BJ (cell line): ENCODE measurements at regions not wholly inside any gene's neighbourhood (a gene's known extent, or its start where the extent isn't known, plus 50 kb on each side); places are given as distances from the start of the nearest gene placed in this dataset.

Source experiments
- CTCF ChIA-PET: fragments of 350-600 bp; formaldehyde crosslinking; extraction: SDS; loops from one replicate; lab custom pipeline; 2021; ENCODE audit warnings: antibody characterized with exemption, inconsistent platforms; lab: Yijun Ruan, JAX
- POLR2A ChIA-PET: fragments of 300-600 bp; sonication (Branson Sonifier 250); formaldehyde crosslinking; extraction: SDS; loops from one replicate; lab custom pipeline; 2021; ENCODE audit warnings: antibody characterized with exemption; lab: Charles Lee
- DNase-seq: peaks from one replicate; pipeline ENCODE4 v3.0.0-alpha.2; 2011; ENCODE audit warnings: low read depth
- H3K27me3 ChIP-seq: 2 replicates; pipeline ENCODE4 v1.6.0; 2011; ENCODE audit warnings: low read length; ENCODE audit not compliant: control insufficient read depth, insufficient read depth
- H3K36me3 ChIP-seq: 2 replicates; pipeline ENCODE4 v1.5.1; 2011; ENCODE audit warnings: low read length; ENCODE audit not compliant: control insufficient read depth, insufficient read depth
- H3K4me3 ChIP-seq: 2 replicates; pipeline ENCODE4 v1.5.1; 2011; ENCODE audit warnings: low read depth, mild to moderate bottlenecking, control low read depth, low read length
- CTCF ChIP-seq: IDR thresholded peaks from 2 replicates; pipeline ENCODE4 v1.5.1; 2011; ENCODE audit warnings: low read depth, mild to moderate bottlenecking, control low read depth, inconsistent platforms, low read length, moderate library complexity; ENCODE audit not compliant: insufficient read depth

GRCh38 chr7:84455788-84456187, 261.2 kb upstream of the SEMA3A start:
- DNase-seq: no peak
- Histone ChIP-seq H3K27me3 (no peaks in the 10 kb centered on the region), H3K36me3 (no peaks in the 10 kb centered on the region), H3K4me3 (no peak overlapping the region)
- POLR2A ChIA-PET: no interaction called here
- no peak for TF ChIP-seq CTCF
- CTCF ChIA-PET: no interaction called here

- CTCF ChIA-PET: interaction anchor here (0.8 to 1.0 kb wide), 2 partner anchors 469 to 518 kb away, joined by 3 read pairs; no protein-coding TSS in a partner anchor
- DNase-seq: no peak
Measured at GRCh38 chr7:84454174-84454959, 259.8 kb upstream of the SEMA3A start.

GRCh38 chr7:84452618-84453017, 258.0 kb upstream of the SEMA3A start:
- CTCF ChIA-PET: no interaction called here

More at GRCh38 chr7:84454174-84454959, 259.8 kb upstream of the SEMA3A start:
- no peak for TF ChIP-seq CTCF
- no peaks in the 10 kb centered on the region for H3K36me3 ChIP-seq
- POLR2A ChIA-PET: no interaction called here
- no peak overlapping the region for H3K4me3 ChIP-seq
- H3K27me3 ChIP-seq: no peaks in the 10 kb centered on the region

GRCh38 chr7:84450772-84451171, 256.2 kb upstream of the SEMA3A start:
- ChIA-PET CTCF (no interaction called here), POLR2A (no interaction called here)
- Histone ChIP-seq H3K36me3 (no peaks in the 10 kb centered on the region), H3K4me3 (no peak overlapping the region), H3K27me3 (no peaks in the 10 kb centered on the region)
- TF ChIP-seq CTCF: no peak
- no peak for DNase-seq

More at GRCh38 chr7:84452618-84453017, 258.0 kb upstream of the SEMA3A start:
- no peak for TF ChIP-seq CTCF
- H3K36me3 ChIP-seq: no peaks in the 10 kb centered on the region
- H3K4me3 ChIP-seq: no peak overlapping the region
- POLR2A ChIA-PET: no interaction called here
- no peaks in the 10 kb centered on the region for H3K27me3 ChIP-seq
- DNase-seq: no peak

GRCh38 chr7:84447636-84448293, 253.2 kb upstream of the SEMA3A start:
- Histone ChIP-seq H3K4me3 (no peak overlapping the region), H3K36me3 (no peaks in the 10 kb centered on the region), H3K27me3 (no peaks in the 10 kb centered on the region)
- POLR2A ChIA-PET: no interaction called here
- DNase-seq: no peak
- CTCF ChIA-PET: interaction anchor here (0.6 to 0.7 kb wide), 2 partner anchors 472 to 1656 kb away, joined by 3 read pairs; no protein-coding TSS in a partner anchor
- no peak for TF ChIP-seq CTCF
